GM23248 (cell line): ENCODE measurements at regions not wholly inside any gene's neighbourhood (a gene's known extent, or its start where the extent isn't known, plus 50 kb on each side); places are given as distances from the start of the nearest gene placed in this dataset.

Experiments used
- DNase-seq: peaks from one replicate; pipeline ENCODE4 v3.0.0-alpha.2; 2015
- H2AFZ ChIP-seq: fragments of 200-600 bp; sonication (generic); 2 replicates; pipeline ENCODE4 v1.6.1; 2016; ENCODE audit warnings: antibody characterized with exemption
- H3F3A ChIP-seq: fragments of 200-600 bp; sonication (generic); 2 replicates; pipeline ENCODE4 v1.6.1; 2016; ENCODE audit warnings: mild to moderate bottlenecking, antibody characterized with exemption, mixed run types; ENCODE audit not compliant: insufficient read depth
- H3K27ac ChIP-seq: fragments of 200-600 bp; sonication (generic); 2 replicates; pipeline ENCODE4 v1.5.1; 2016; ENCODE audit warnings: mild to moderate bottlenecking
- H3K27me3 ChIP-seq: fragments of 200-600 bp; sonication (generic); replicated peaks from 2 replicates; pipeline ENCODE4 v1.6.1; 2016; ENCODE audit warnings: mild to moderate bottlenecking; ENCODE audit not compliant: insufficient read depth
- H3K36me3 ChIP-seq: fragments of 200-600 bp; sonication (generic); 2 replicates; pipeline ENCODE4 v1.6.1; 2016; ENCODE audit warnings: low read depth, mild to moderate bottlenecking
- H3K4me1 ChIP-seq: fragments of 200-600 bp; sonication (generic); 2 replicates; pipeline ENCODE4 v1.6.1; 2016; ENCODE audit warnings: mild to moderate bottlenecking; ENCODE audit not compliant: insufficient read depth
- H3K4me2 ChIP-seq: fragments of 200-600 bp; sonication (generic); one replicate; pipeline ENCODE4 v1.6.1; 2016; ENCODE audit warnings: mild to moderate bottlenecking; ENCODE audit not compliant: unreplicated experiment
- H3K4me3 ChIP-seq: fragments of 200-600 bp; sonication (generic); 2 replicates; pipeline ENCODE4 v1.5.1; 2016; ENCODE audit warnings: mild to moderate bottlenecking
- H3K79me2 ChIP-seq: fragments of 200-600 bp; sonication (generic); 2 replicates; pipeline ENCODE4 v1.6.1; 2016; ENCODE audit warnings: mild to moderate bottlenecking; ENCODE audit not compliant: insufficient read depth
- H3K9ac ChIP-seq: fragments of 200-600 bp; sonication (generic); 2 replicates; pipeline ENCODE4 v1.6.1; 2016; ENCODE audit warnings: mild to moderate bottlenecking
- H3K9me2 ChIP-seq: fragments of 200-600 bp; sonication (generic); 2 replicates; pipeline ENCODE4 v1.6.1; 2016; ENCODE audit warnings: mixed run types, mild to moderate bottlenecking, moderate library complexity; ENCODE audit not compliant: insufficient read depth
- H3K9me3 ChIP-seq: fragments of 200-600 bp; sonication (generic); one replicate; pipeline ENCODE4 v1.6.1; 2017; ENCODE audit warnings: low read depth
- H4K20me1 ChIP-seq: fragments of 200-600 bp; sonication (generic); 2 replicates; pipeline ENCODE4 v1.6.0; 2016; ENCODE audit not compliant: insufficient read depth
- EZH2 ChIP-seq: fragments of 200-600 bp; sonication (generic); IDR thresholded peaks from 2 replicates; pipeline ENCODE4 v1.6.1; 2018; ENCODE audit warnings: antibody characterized with exemption, mild to moderate bottlenecking; ENCODE audit not compliant: insufficient read depth, poor library complexity, severe bottlenecking
- EZH2phosphoT487 ChIP-seq: fragments of 200-600 bp; sonication (generic); IDR thresholded peaks from 2 replicates; pipeline ENCODE4 v1.6.1; 2018; ENCODE audit warnings: antibody characterized with exemption, moderate library complexity, mild to moderate bottlenecking, low read depth; ENCODE audit not compliant: insufficient read depth
- WGBS, 2 experiments: methylation state at CpG; one replicate each; pipeline ENCODE4 v1.1.6; 2015 to 2017; ENCODE audit warnings: low lambda C conversion rate in 2 of 2, low coverage in 1 of 2; ENCODE audit errors: missing lambda C conversion rate in 2 of 2; 5-methylcytosine and 5-hydroxymethylcytosine counted together
- in situ Hi-C: fragments of 300-500 bp; cut with MboI; formaldehyde crosslinking; loops from 2 replicates; pipeline ENCODE4 v1.15.0; 2020

DNA sequence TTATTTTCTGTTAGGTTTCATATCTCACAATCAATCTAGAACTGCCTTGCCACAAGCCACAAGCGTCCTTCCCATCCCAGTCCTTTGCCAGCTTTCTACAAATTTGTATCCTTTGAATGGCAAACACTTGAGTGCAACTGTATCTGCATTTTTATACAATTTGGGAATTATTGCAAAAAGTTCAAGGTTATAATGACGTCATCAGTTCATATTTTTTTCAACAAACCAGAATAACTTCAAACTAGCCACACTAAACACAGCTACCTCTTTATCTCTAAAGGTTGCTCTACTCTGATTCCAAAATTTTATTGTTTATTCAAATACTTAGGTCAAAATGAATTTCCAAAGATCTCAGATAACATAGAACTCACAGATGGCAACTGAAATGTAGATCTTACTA lies 877.1 kb downstream of the TMEM182 start:
- no peak overlapping the region for H3K4me2 ChIP-seq
- in situ Hi-C loops: no loop called here
- no peaks in the 10 kb centered on the region for H4K20me1 ChIP-seq
- H2AFZ ChIP-seq: no peak overlapping the region
- no peaks in the 10 kb centered on the region for H3F3A ChIP-seq
- no peak overlapping the region for H3K4me3 ChIP-seq
- TF ChIP-seq EZH2phosphoT487: no peak
- no peak for TF ChIP-seq EZH2
- H3K9me2 ChIP-seq: no peaks in the 10 kb centered on the region
- 0 to 1% methylated on average over 2 of the region's 2 CpGs for WGBS, 2 experiments
- no peak overlapping the region for H3K9ac ChIP-seq
- no peak overlapping the region for H3K27ac ChIP-seq
- no peaks in the 10 kb centered on the region for H3K36me3 ChIP-seq
- no peaks in the 10 kb centered on the region for H3K9me3 ChIP-seq
- no peaks in the 10 kb centered on the region for H3K4me1 ChIP-seq
- H3K27me3 ChIP-seq: no peaks in the 10 kb centered on the region
- no peaks in the 10 kb centered on the region for H3K79me2 ChIP-seq
- DNase-seq: no peak

DNA sequence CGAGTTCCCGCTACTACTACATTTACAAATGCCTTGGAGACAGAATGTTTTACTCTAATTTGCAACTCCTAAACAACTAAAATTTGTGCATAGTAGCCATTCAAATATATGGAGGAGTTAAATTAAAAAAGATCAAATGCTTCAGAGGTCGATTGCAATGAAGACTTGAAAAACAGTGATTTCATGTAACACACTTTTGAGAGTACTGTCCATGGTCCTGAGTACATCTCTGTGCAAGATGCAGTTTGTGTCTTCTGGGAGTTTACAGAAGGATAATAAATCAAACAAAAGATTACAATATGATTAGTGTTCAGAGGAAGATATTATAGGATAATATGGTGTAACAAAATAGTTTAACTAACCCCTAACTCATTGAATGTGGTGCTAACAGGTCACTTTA lies 894.7 kb downstream of the TMEM182 start:
- in situ Hi-C loops: no loop called here
- H3K4me2 ChIP-seq: no peak overlapping the region
- H3K27ac ChIP-seq: no peak overlapping the region
- no peak overlapping the region for H2AFZ ChIP-seq
- H3K9me3 ChIP-seq: no peaks in the 10 kb centered on the region
- no peaks in the 10 kb centered on the region for H3K27me3 ChIP-seq
- H4K20me1 ChIP-seq: no peaks in the 10 kb centered on the region
- no peak overlapping the region for H3K4me3 ChIP-seq
- H3K9ac ChIP-seq: no peak overlapping the region
- no peaks in the 10 kb centered on the region for H3K4me1 ChIP-seq
- 24 to 30% methylated on average over 3 of the region's 3 CpGs for WGBS, 2 experiments
- no peaks in the 10 kb centered on the region for H3K79me2 ChIP-seq
- peak; percentile 5 for DNase-seq
- TF ChIP-seq EZH2phosphoT487 (no peak), EZH2 (no peak)
- no peaks in the 10 kb centered on the region for H3F3A ChIP-seq
- no peaks in the 10 kb centered on the region for H3K36me3 ChIP-seq
- no peaks in the 10 kb centered on the region for H3K9me2 ChIP-seq

DNA sequence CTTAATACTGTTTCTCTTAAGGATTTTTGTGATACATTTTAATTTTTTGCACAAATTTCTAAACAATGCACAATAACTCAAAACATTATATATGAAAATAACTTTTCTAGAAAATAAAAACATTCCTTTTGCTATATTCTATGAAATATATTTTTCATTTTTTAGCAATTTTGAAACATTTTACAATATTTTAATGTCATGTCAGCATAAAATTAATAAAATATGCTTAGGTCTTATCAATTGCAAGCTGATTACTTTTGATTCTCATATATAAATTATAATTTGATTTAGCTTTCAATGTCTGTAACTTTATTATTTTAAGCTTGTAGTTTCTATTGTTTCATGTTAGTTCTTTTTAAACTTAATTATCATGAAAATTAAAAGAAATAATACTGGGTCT lies 898.7 kb downstream of the TMEM182 start:
- no peak overlapping the region for H3K4me2 ChIP-seq
- H3K9me2 ChIP-seq: no peaks in the 10 kb centered on the region
- no peaks in the 10 kb centered on the region for H3K9me3 ChIP-seq
- H3K27ac ChIP-seq: no peak overlapping the region
- H3F3A ChIP-seq: no peaks in the 10 kb centered on the region
- no peak for TF ChIP-seq EZH2
- no peak for TF ChIP-seq EZH2phosphoT487
- H3K4me1 ChIP-seq: no peaks in the 10 kb centered on the region
- no peaks in the 10 kb centered on the region for H4K20me1 ChIP-seq
- no peak overlapping the region for H3K4me3 ChIP-seq
- no peaks in the 10 kb centered on the region for H3K27me3 ChIP-seq
- no peak overlapping the region for H3K9ac ChIP-seq
- H3K36me3 ChIP-seq: no peaks in the 10 kb centered on the region
- in situ Hi-C loops: no loop called here
- DNase-seq: no peak
- no peaks in the 10 kb centered on the region for H3K79me2 ChIP-seq
- no peak overlapping the region for H2AFZ ChIP-seq

DNA sequence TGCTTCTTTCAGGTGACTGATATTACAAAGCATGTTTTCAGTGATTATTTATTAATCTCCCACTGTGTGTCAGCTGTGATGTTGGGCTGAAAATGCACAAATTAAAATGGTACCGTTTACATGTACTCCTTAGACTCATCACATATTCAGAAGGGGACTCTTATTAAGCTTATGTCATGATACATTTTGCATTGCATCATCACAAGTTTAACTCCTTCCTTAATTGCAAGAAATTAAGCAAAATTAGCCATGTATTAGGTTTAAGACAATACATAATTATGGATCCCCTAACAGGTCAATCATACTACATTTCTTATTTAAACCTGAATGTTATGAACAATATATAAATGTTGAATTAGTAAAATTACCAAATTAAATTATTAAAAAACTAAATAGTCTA lies 899.1 kb downstream of the TMEM182 start:
- no peaks in the 10 kb centered on the region for H3K9me2 ChIP-seq
- H3K4me1 ChIP-seq: no peaks in the 10 kb centered on the region
- no peak overlapping the region for H3K4me2 ChIP-seq
- no peaks in the 10 kb centered on the region for H3K27me3 ChIP-seq
- H3K36me3 ChIP-seq: no peaks in the 10 kb centered on the region
- TF ChIP-seq EZH2phosphoT487: no peak
- TF ChIP-seq EZH2: no peak
- no peaks in the 10 kb centered on the region for H3K79me2 ChIP-seq
- in situ Hi-C loops: no loop called here
- H3K9me3 ChIP-seq: no peaks in the 10 kb centered on the region
- H2AFZ ChIP-seq: no peak overlapping the region
- H3K4me3 ChIP-seq: no peak overlapping the region
- no peaks in the 10 kb centered on the region for H4K20me1 ChIP-seq
- no peak overlapping the region for H3K27ac ChIP-seq
- H3K9ac ChIP-seq: no peak overlapping the region
- no peak for DNase-seq
- WGBS, 2 experiments: 6 to 12% methylated on average over 1 of the region's 1 CpG
- H3F3A ChIP-seq: no peaks in the 10 kb centered on the region

DNA sequence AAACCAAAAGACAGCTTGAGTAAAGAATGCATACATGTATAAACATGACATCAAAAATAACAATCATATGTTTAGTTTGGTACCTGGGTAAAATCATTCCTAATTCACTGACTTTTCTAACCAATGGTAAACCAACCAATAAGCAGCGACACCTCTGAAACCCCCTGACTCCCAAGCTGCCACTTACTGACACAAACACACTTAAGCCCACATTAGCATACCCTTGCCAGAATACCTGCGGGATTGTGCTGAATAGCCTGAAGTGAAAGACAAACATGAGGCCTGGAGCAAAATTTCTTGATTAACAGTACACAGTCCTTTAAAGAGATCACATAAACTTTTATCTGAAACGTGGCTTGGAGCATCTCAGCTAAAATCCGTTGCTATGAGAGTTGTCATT lies 902.9 kb downstream of the TMEM182 start:
- H3K79me2 ChIP-seq: no peaks in the 10 kb centered on the region
- H3K4me3 ChIP-seq: no peak overlapping the region
- no peaks in the 10 kb centered on the region for H3F3A ChIP-seq
- H3K9me2 ChIP-seq: no peaks in the 10 kb centered on the region
- no peaks in the 10 kb centered on the region for H3K9me3 ChIP-seq
- H3K27ac ChIP-seq: no peak overlapping the region
- TF ChIP-seq EZH2: no peak
- no peak for TF ChIP-seq EZH2phosphoT487
- H3K4me1 ChIP-seq: no peaks in the 10 kb centered on the region
- 10 to 13% methylated on average over 4 of the region's 4 CpGs for WGBS, 2 experiments
- in situ Hi-C loops: no loop called here
- no peaks in the 10 kb centered on the region for H4K20me1 ChIP-seq
- no peak for DNase-seq
- no peak overlapping the region for H2AFZ ChIP-seq
- H3K27me3 ChIP-seq: no peaks in the 10 kb centered on the region
- H3K9ac ChIP-seq: no peak overlapping the region
- H3K4me2 ChIP-seq: no peak overlapping the region
- H3K36me3 ChIP-seq: no peaks in the 10 kb centered on the region
